ENCODE measurements at regions not wholly inside any gene's neighbourhood (a gene's known extent, or its start where the extent isn't known, plus 50 kb on each side); places are given as distances from the start of the nearest gene placed in this dataset.

DNA sequence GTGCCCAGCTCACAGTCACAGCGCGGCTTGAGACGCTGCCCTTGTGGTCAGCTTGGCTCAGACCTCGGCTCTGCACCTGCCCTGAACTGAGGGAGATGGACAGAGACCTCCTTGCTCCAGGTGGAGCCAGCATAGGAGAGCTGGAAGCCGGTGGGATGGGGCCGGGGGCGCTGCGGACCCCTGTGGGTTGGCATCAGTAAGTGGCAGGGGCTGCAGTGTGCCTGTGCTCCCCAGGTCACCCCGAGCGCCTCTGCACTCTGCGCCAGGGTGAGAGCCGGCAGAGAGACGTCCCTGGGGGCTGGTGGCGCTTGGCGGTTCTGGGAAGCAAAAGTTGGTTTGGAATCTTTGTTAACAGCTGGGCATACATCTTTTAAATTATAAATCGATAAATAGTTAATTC is 105.6 kb upstream of the TTC34 start:
- TF ChIP-seq, protein P1, sequence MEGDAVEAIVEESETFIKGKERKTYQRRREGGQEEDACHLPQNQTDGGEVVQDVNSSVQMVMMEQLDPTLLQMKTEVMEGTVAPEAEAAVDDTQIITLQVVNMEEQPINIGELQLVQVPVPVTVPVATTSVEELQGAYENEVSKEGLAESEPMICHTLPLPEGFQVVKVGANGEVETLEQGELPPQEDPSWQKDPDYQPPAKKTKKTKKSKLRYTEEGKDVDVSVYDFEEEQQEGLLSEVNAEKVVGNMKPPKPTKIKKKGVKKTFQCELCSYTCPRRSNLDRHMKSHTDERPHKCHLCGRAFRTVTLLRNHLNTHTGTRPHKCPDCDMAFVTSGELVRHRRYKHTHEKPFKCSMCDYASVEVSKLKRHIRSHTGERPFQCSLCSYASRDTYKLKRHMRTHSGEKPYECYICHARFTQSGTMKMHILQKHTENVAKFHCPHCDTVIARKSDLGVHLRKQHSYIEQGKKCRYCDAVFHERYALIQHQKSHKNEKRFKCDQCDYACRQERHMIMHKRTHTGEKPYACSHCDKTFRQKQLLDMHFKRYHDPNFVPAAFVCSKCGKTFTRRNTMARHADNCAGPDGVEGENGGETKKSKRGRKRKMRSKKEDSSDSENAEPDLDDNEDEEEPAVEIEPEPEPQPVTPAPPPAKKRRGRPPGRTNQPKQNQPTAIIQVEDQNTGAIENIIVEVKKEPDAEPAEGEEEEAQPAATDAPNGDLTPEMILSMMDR (IDR thresholded peaks at IDR 0.05): no peak
- TF ChIP-seq POLR2A (IDR thresholded peaks at IDR 0.05): no peak

Data from adrenal gland (tissue), 5 donors.